H1 (cell line): ENCODE measurements at regions not wholly inside any gene's neighbourhood (a gene's known extent, or its start where the extent isn't known, plus 50 kb on each side); places are given as distances from the start of the nearest gene placed in this dataset.

Experiments used
- CTCF ChIA-PET: fragments of 300-600 bp; sonication (Branson Sonifier 250); formaldehyde crosslinking; loops from one replicate; lab custom pipeline; 2021; ENCODE audit not compliant: partially characterized antibody; lab: Charles Lee
- POLR2A ChIA-PET: fragments of 300-600 bp; sonication (Branson Sonifier 250); formaldehyde crosslinking; loops from one replicate; lab custom pipeline; 2021; ENCODE audit warnings: inconsistent platforms; ENCODE audit not compliant: partially characterized antibody; lab: Charles Lee
- DNase-seq, 2 experiments: peaks; one replicate each; pipeline versions ENCODE4 v3.0.0 to v3.0.0-alpha.2; 2010 to 2022; ENCODE audit warnings: low spot score in 2 of 2, low read depth in 1 of 2, mixed read lengths in 1 of 2
- FAIRE-seq: peaks from 2 replicates; lab custom pipeline; 2011; peaks lifted over from hg19 to GRCh38; lab: Jason Lieb, UNC
- H2AFZ ChIP-seq: 2 replicates; pipeline ENCODE4 v1.8.1; 2012; ENCODE audit warnings: low read length, inconsistent platforms
- H2AK5ac ChIP-seq: 2 replicates; pipeline ENCODE4 v1.6.1; 2013; ENCODE audit warnings: low read depth, low read length
- H2BK120ac ChIP-seq: replicated peaks from 2 replicates; pipeline ENCODE3; 2013; ENCODE audit warnings: low read depth, low read length, inconsistent platforms
- H2BK12ac ChIP-seq: 2 replicates; pipeline ENCODE4 v1.6.1; 2013; ENCODE audit warnings: low read depth, low read length
- H2BK15ac ChIP-seq: 2 replicates; pipeline ENCODE4 v1.6.1; 2013; ENCODE audit warnings: low read length
- H2BK20ac ChIP-seq: 2 replicates; pipeline ENCODE4 v1.6.1; 2013; ENCODE audit warnings: low read length
- H2BK5ac ChIP-seq: 2 replicates; pipeline ENCODE4 v1.6.1; 2013; ENCODE audit warnings: low read depth, low read length
- H3K14ac ChIP-seq: 2 replicates; pipeline ENCODE4 v1.6.1; 2013; ENCODE audit warnings: inconsistent platforms; ENCODE audit not compliant: insufficient read length
- H3K18ac ChIP-seq: 2 replicates; pipeline ENCODE4 v1.6.1; 2013; ENCODE audit warnings: low read length; ENCODE audit errors: extremely low read depth
- H3K23ac ChIP-seq: 2 replicates; pipeline ENCODE4 v1.6.1; 2013; ENCODE audit warnings: inconsistent platforms; ENCODE audit not compliant: insufficient read length
- H3K23me2 ChIP-seq: 2 replicates; pipeline ENCODE4 v1.6.1; 2013; ENCODE audit warnings: low read depth, low read length
- H3K27ac ChIP-seq: 2 replicates; pipeline ENCODE4 v1.6.1; 2011; ENCODE audit warnings: low read depth, low read length, inconsistent platforms
- H3K27me3 ChIP-seq, 4 experiments: replicated peaks in 1 of 4; 1 replicate in 1 of 4; 2 replicates in 3 of 4; pipeline versions ENCODE4 v1.6.1 to v1.8.1; 2011 to 2013; ENCODE audit warnings: low read length in 3 of 4, mild to moderate bottlenecking in 3 of 4, inconsistent platforms in 2 of 4, mixed read lengths in 2 of 4, moderate library complexity in 1 of 4; ENCODE audit not compliant: control insufficient read depth in 3 of 4, insufficient read depth in 3 of 4; ENCODE audit errors: extremely low read depth in 1 of 4
- H3K36me3 ChIP-seq, 4 experiments: 2 replicates each; pipeline versions ENCODE4 v1.6.1 to v1.8.1; 2011 to 2013; ENCODE audit warnings: mild to moderate bottlenecking in 4 of 4, low read length in 3 of 4, moderate library complexity in 2 of 4, control low read depth in 1 of 4, inconsistent platforms in 1 of 4; ENCODE audit not compliant: insufficient read depth in 4 of 4, control insufficient read depth in 2 of 4
- H3K4ac ChIP-seq: replicated peaks from 2 replicates; pipeline ENCODE3; 2013; ENCODE audit warnings: low read length, low read depth, mixed read lengths, inconsistent platforms; ENCODE audit not compliant: insufficient read length
- H3K4me1 ChIP-seq, 4 experiments: replicated peaks in 1 of 4; 1 replicate in 1 of 4; 2 replicates in 3 of 4; pipeline versions ENCODE4 v1.6.1 to v1.8.1; 2011 to 2013; ENCODE audit warnings: low read length in 3 of 4, inconsistent platforms in 2 of 4, mixed read lengths in 1 of 4; ENCODE audit not compliant: insufficient read depth in 4 of 4, control insufficient read depth in 3 of 4
- H3K4me2 ChIP-seq, 2 experiments: 2 replicates each; pipeline versions ENCODE4 v1.6.1 to v1.8.1; 2011 to 2013; ENCODE audit warnings: low read depth in 2 of 2, low read length in 2 of 2, control low read depth in 1 of 2, inconsistent platforms in 1 of 2, mild to moderate bottlenecking in 1 of 2; ENCODE audit not compliant: insufficient read depth in 1 of 2
- H3K4me3 ChIP-seq, 4 experiments: fragments of 200-600, 300-600 bp in 1 of 4; sonication (generic), shearing (Covaris generic), sonication (Bioruptor Twin) in 1 of 4; 2 replicates each; pipeline versions ENCODE4 v1.5.1 to v1.8.1; 2011 to 2016; ENCODE audit warnings: low read length in 4 of 4, low read depth in 3 of 4, control low read depth in 2 of 4, inconsistent platforms in 2 of 4, mild to moderate bottlenecking in 2 of 4, mixed read lengths in 1 of 4, moderate library complexity in 1 of 4; ENCODE audit not compliant: insufficient read depth in 2 of 4; ENCODE audit errors: extremely low read depth in 1 of 4
- H3K56ac ChIP-seq: replicated peaks from 2 replicates; pipeline ENCODE3; 2013; ENCODE audit warnings: low read depth, mild to moderate bottlenecking, mixed read lengths, low read length, inconsistent platforms; ENCODE audit not compliant: insufficient read length
- H3K79me1 ChIP-seq: 2 replicates; pipeline ENCODE4 v1.6.1; 2013; ENCODE audit warnings: low read depth, low read length, control low read depth
- H3K79me2 ChIP-seq, 2 experiments: 2 replicates each; pipeline versions ENCODE4 v1.6.1 to v1.8.1; 2012 to 2013; ENCODE audit warnings: low read length in 2 of 2, mild to moderate bottlenecking in 2 of 2, inconsistent platforms in 1 of 2; ENCODE audit not compliant: insufficient read depth in 2 of 2, control insufficient read depth in 1 of 2
- H3K9ac ChIP-seq, 4 experiments: replicated peaks in 1 of 4; 1 replicate in 1 of 4; 2 replicates in 3 of 4; pipeline versions ENCODE4 v1.6.1 to v1.8.1; 2011 to 2013; ENCODE audit warnings: low read depth in 3 of 4, low read length in 3 of 4, control low read depth in 2 of 4, mild to moderate bottlenecking in 2 of 4, moderate library complexity in 2 of 4, inconsistent platforms in 1 of 4; ENCODE audit errors: extremely low read depth in 1 of 4
- H3K9me3 ChIP-seq, 2 experiments: 2 replicates each; pipeline versions ENCODE4 v1.6.1 to v1.8.1; 2012 to 2013; ENCODE audit warnings: mild to moderate bottlenecking in 2 of 2, moderate library complexity in 2 of 2, control low read depth in 1 of 2, inconsistent platforms in 1 of 2, low read depth in 1 of 2, low read length in 1 of 2, mixed read lengths in 1 of 2; ENCODE audit not compliant: insufficient read depth in 2 of 2
- H4K20me1 ChIP-seq, 2 experiments: replicated peaks in 1 of 2; 2 replicates each; pipeline versions ENCODE3 to v1.8.1; 2011 to 2013; ENCODE audit warnings: inconsistent platforms in 2 of 2, low read length in 2 of 2, mild to moderate bottlenecking in 1 of 2; ENCODE audit not compliant: insufficient read depth in 2 of 2, control insufficient read depth in 1 of 2
- H4K5ac ChIP-seq: 2 replicates; pipeline ENCODE4 v1.6.1; 2013; ENCODE audit warnings: low read length, low read depth, mixed read lengths, inconsistent platforms; ENCODE audit not compliant: insufficient read length
- H4K8ac ChIP-seq: 2 replicates; pipeline ENCODE4 v1.8.0; 2013; ENCODE audit warnings: mild to moderate bottlenecking, moderate library complexity, low read length, inconsistent platforms; ENCODE audit not compliant: insufficient read depth; ENCODE audit errors: extremely low read depth
- H4K91ac ChIP-seq: replicated peaks from 2 replicates; pipeline ENCODE3; 2013; ENCODE audit warnings: low read length, mixed read lengths, inconsistent platforms; ENCODE audit not compliant: insufficient read length
- CBX8 ChIP-seq: fragments of 300-800, 300-1000 bp; sonication (generic); IDR thresholded peaks from 2 replicates; pipeline ENCODE4 v1.7.1; 2016; ENCODE audit warnings: low read depth, low read length, borderline replicate concordance
- EP300 ChIP-seq, 2 experiments: IDR thresholded peaks; 1 replicate in 1 of 2; 2 replicates in 1 of 2; pipeline ENCODE4 v1.6.1; 2011 to 2012; ENCODE audit warnings: low read depth in 2 of 2, low read length in 2 of 2, mild to moderate bottlenecking in 2 of 2, borderline replicate concordance in 1 of 2, inconsistent platforms in 1 of 2, moderate library complexity in 1 of 2
- EZH2 ChIP-seq: fragments of 200-600 bp; sonication (generic); IDR thresholded peaks from 2 replicates; pipeline ENCODE4 v1.7.1; 2012; ENCODE audit warnings: low read depth, mild to moderate bottlenecking, moderate library complexity, low read length, inconsistent platforms; ENCODE audit not compliant: severe bottlenecking
- HDAC2 ChIP-seq, 2 experiments: fragments of 300-600 bp in 1 of 2; sonication (generic) in 1 of 2; IDR thresholded peaks; 2 replicates each; pipeline ENCODE4 v1.6.1; 2011 to 2012; ENCODE audit warnings: low read depth in 2 of 2, low read length in 2 of 2, mild to moderate bottlenecking in 2 of 2, moderate library complexity in 2 of 2, borderline replicate concordance in 1 of 2, inconsistent platforms in 1 of 2
- RAD21 ChIP-seq, 2 experiments: IDR thresholded peaks in 1 of 2; conservative IDR thresholded peaks in 1 of 2; 2 replicates each; pipeline ENCODE4 v1.6.1; 2011; ENCODE audit warnings: low read depth in 2 of 2, low read length in 2 of 2, improper control_type of control experiment in 1 of 2, inconsistent platforms in 1 of 2, mild to moderate bottlenecking in 1 of 2, moderate library complexity in 1 of 2
- WGBS, 2 experiments: shearing (Covaris generic) in 1 of 2; methylation state at CpG; one replicate each; pipeline versions ENCODE4 v1.1.6 to v1.1.7; 2013 to 2015; ENCODE audit warnings: low lambda C conversion rate in 2 of 2, mixed read lengths in 2 of 2, inconsistent platforms in 1 of 2, low coverage in 1 of 2, missing lambda C conversion rate in 1 of 2; ENCODE audit not compliant: insufficient replicate concordance in 2 of 2, insufficient coverage in 1 of 2, insufficient read length in 1 of 2; ENCODE audit errors: extremely low coverage in 1 of 2, missing lambda C conversion rate in 1 of 2; 5-methylcytosine and 5-hydroxymethylcytosine counted together

- Histone ChIP-seq H2BK120ac (no peak overlapping the region), H4K5ac (no peak overlapping the region), H3K4me1 (no peaks in the 10 kb centered on the region), H2BK15ac (no peak overlapping the region), H3K27me3 (no peaks in the 10 kb centered on the region), H3K36me3 (no peaks in the 10 kb centered on the region), H4K91ac (no peak overlapping the region), H3K79me2 (no peaks in the 10 kb centered on the region), H3K23ac (no peak overlapping the region), H3K56ac (no peak overlapping the region), H3K4me2 (no peak overlapping the region), H3K9me3 (peaks cover 0 to 2% of the 10 kb centered on the region in 2 experiments; a peak in 1 of 4 replicates), H2BK20ac (no peak overlapping the region), H3K79me1 (no peaks in the 10 kb centered on the region), H2AK5ac (no peak overlapping the region), H2BK12ac (no peak overlapping the region), H3K18ac (no peak overlapping the region), H3K27ac (no peak overlapping the region), H3K14ac (no peak overlapping the region), H2BK5ac (no peak overlapping the region), H3K9ac (no peak overlapping the region), H3K4ac (no peak overlapping the region), H4K20me1 (no peaks in the 10 kb centered on the region), H2AFZ (no peak overlapping the region), H3K4me3 (no peak overlapping the region), H4K8ac (no peak overlapping the region), H3K23me2 (no peaks in the 10 kb centered on the region)
- no peak for FAIRE-seq
- 90% methylated on average over 2 of the region's 2 CpGs; no CpG with 5 or more reads in 1 of the 2 experiments for WGBS, 2 experiments
- ChIA-PET CTCF (interaction anchor here (2.1 kb wide), 1 partner anchor 9 kb away, joined by 7 read pairs; no protein-coding TSS in a partner anchor), POLR2A (no interaction called here)
- DNase-seq, result no peak
- TF ChIP-seq RAD21 (IDR thresholded peaks at IDR 0.05 in 1 of 2, conservative IDR thresholded peaks at IDR 0.05 in 1 of 2; ENCODE audit: low read depth in 2 of 2, low read length in 2 of 2), result no peak
- no peak for TF ChIP-seq EZH2
- TF ChIP-seq HDAC2 (IDR thresholded peaks at IDR 0.05; ENCODE audit: borderline replicate concordance in 1 of 2, low read depth in 2 of 2, low read length in 2 of 2), result no peak
- no peak for TF ChIP-seq EP300 (IDR thresholded peaks at IDR 0.05; ENCODE audit: borderline replicate concordance in 1 of 2, low read depth in 2 of 2, low read length in 2 of 2)
- no peak for TF ChIP-seq CBX8
Measured at GRCh38 chr7:130823060-130823459, 89.1 kb upstream of the KLF14 start.
